H9 (cell line): ENCODE measurements at regions not wholly inside any gene's neighbourhood (a gene's known extent, or its start where the extent isn't known, plus 50 kb on each side); places are given as distances from the start of the nearest gene placed in this dataset.

ENCODE experiments used
- DNase-seq: peaks from one replicate; pipeline ENCODE4 v3.0.0-alpha.2; 2017
- H2AFZ ChIP-seq: one replicate; pipeline ENCODE4 v1.6.1; 2013; ENCODE audit warnings: mild to moderate bottlenecking, low read length, control low read depth, moderate library complexity
- H2AK5ac ChIP-seq: 2 replicates; pipeline ENCODE4 v1.6.1; 2013; ENCODE audit warnings: low read length, control low read depth, mixed read lengths; ENCODE audit not compliant: insufficient read length
- H2BK120ac ChIP-seq: one replicate; pipeline ENCODE4 v1.6.1; 2013; ENCODE audit warnings: low read depth, mild to moderate bottlenecking, low read length, control low read depth, inconsistent platforms; ENCODE audit not compliant: poor library complexity, severe bottlenecking
- H2BK12ac ChIP-seq: 2 replicates; pipeline ENCODE4 v1.6.1; 2013; ENCODE audit warnings: low read length, control low read depth, mixed read lengths, low read depth; ENCODE audit not compliant: insufficient read length
- H2BK15ac ChIP-seq: 2 replicates; pipeline ENCODE4 v1.6.1; 2013; ENCODE audit warnings: low read depth, low read length, control low read depth
- H2BK20ac ChIP-seq: one replicate; pipeline ENCODE4 v1.6.1; 2013; ENCODE audit warnings: low read depth, mild to moderate bottlenecking, low read length, control low read depth, inconsistent platforms; ENCODE audit not compliant: poor library complexity, severe bottlenecking
- H2BK5ac ChIP-seq: 2 replicates; pipeline ENCODE4 v1.6.1; 2013; ENCODE audit warnings: low read length, control low read depth, mixed read lengths; ENCODE audit not compliant: insufficient read length
- H3K14ac ChIP-seq: 2 replicates; pipeline ENCODE4 v1.6.1; 2013; ENCODE audit warnings: low read length, control low read depth; ENCODE audit not compliant: insufficient read depth
- H3K18ac ChIP-seq: 2 replicates; pipeline ENCODE4 v1.6.1; 2013; ENCODE audit warnings: low read depth, mild to moderate bottlenecking, mixed read lengths, low read length, control low read depth; ENCODE audit not compliant: insufficient read length
- H3K23ac ChIP-seq: 2 replicates; pipeline ENCODE4 v1.6.1; 2013; ENCODE audit warnings: low read length, control low read depth, mixed read lengths, low read depth; ENCODE audit not compliant: insufficient read length
- H3K23me2 ChIP-seq: 2 replicates; pipeline ENCODE4 v1.6.1; 2013; ENCODE audit warnings: low read depth, mild to moderate bottlenecking, mixed read lengths, low read length, control low read depth; ENCODE audit not compliant: insufficient read length, poor library complexity, severe bottlenecking
- H3K27ac ChIP-seq: 2 replicates; pipeline ENCODE4 v1.5.1; 2013; ENCODE audit warnings: low read length, control low read depth, mixed read lengths, low read depth; ENCODE audit not compliant: insufficient read length
- H3K27me3 ChIP-seq: 2 replicates; pipeline ENCODE4 v1.6.1; 2013; ENCODE audit warnings: low read length, control low read depth, inconsistent platforms; ENCODE audit not compliant: insufficient read depth
- H3K4ac ChIP-seq: 2 replicates; pipeline ENCODE4 v1.6.1; 2013; ENCODE audit warnings: low read depth, mild to moderate bottlenecking, control low read depth, inconsistent platforms, low read length, moderate library complexity
- H3K4me1 ChIP-seq: 2 replicates; pipeline ENCODE4 v1.6.1; 2013; ENCODE audit warnings: low read length, control low read depth, inconsistent platforms; ENCODE audit not compliant: insufficient read depth
- H3K4me2 ChIP-seq: 2 replicates; pipeline ENCODE4 v1.6.1; 2013; ENCODE audit warnings: low read length, control low read depth, mixed read lengths; ENCODE audit not compliant: insufficient read length, insufficient read depth
- H3K56ac ChIP-seq: 2 replicates; pipeline ENCODE4 v1.6.1; 2013; ENCODE audit warnings: low read depth, mild to moderate bottlenecking, mixed read lengths, low read length, control low read depth; ENCODE audit not compliant: insufficient read length
- H3K79me1 ChIP-seq: 2 replicates; pipeline ENCODE4 v1.6.1; 2013; ENCODE audit warnings: low read depth, mild to moderate bottlenecking, moderate library complexity, low read length, control low read depth, inconsistent platforms; ENCODE audit not compliant: insufficient read depth, poor library complexity, severe bottlenecking
- H3K79me2 ChIP-seq: 2 replicates; pipeline ENCODE4 v1.6.1; 2013; ENCODE audit warnings: low read length, control low read depth, inconsistent platforms; ENCODE audit not compliant: insufficient read depth
- H3K9ac ChIP-seq: 2 replicates; pipeline ENCODE4 v1.6.1; 2013; ENCODE audit warnings: low read length, control low read depth, mixed read lengths; ENCODE audit not compliant: insufficient read length; ENCODE audit errors: extremely low read depth
- H3K9me3 ChIP-seq: one replicate; pipeline ENCODE4 v1.6.1; 2013; ENCODE audit warnings: low read depth, low read length, inconsistent platforms; ENCODE audit not compliant: control insufficient read depth
- H3T11ph ChIP-seq: one replicate; pipeline ENCODE4 v1.6.1; 2013; ENCODE audit warnings: mild to moderate bottlenecking, low read length, control low read depth, inconsistent platforms
- H4K20me1 ChIP-seq: one replicate; pipeline ENCODE4 v1.6.1; 2013; ENCODE audit not compliant: control insufficient read depth, insufficient read length, insufficient read depth
- H4K5ac ChIP-seq: 2 replicates; pipeline ENCODE4 v1.6.1; 2013; ENCODE audit warnings: low read depth, mild to moderate bottlenecking, mixed read lengths, low read length, control low read depth; ENCODE audit not compliant: insufficient read length
- H4K8ac ChIP-seq: replicated peaks from 2 replicates; pipeline ENCODE4 v1.6.1; 2013; ENCODE audit warnings: low read length, control low read depth, mixed read lengths, low read depth; ENCODE audit not compliant: insufficient read length
- H4K91ac ChIP-seq: 2 replicates; pipeline ENCODE4 v1.6.1; 2013; ENCODE audit warnings: low read depth, mild to moderate bottlenecking, moderate library complexity, mixed read lengths, low read length, control low read depth; ENCODE audit not compliant: insufficient read length
- H3K27ac Mint-ChIP-seq, 3 experiments: 2 replicates in 2 of 3; 3 replicates in 1 of 3; pipeline ENCODE4 v1.8.0; 2020 to 2021; ENCODE audit warnings: mixed read lengths in 3 of 3, mild to moderate bottlenecking in 1 of 3, moderate library complexity in 1 of 3
- H3K27me3 Mint-ChIP-seq: 2 replicates; pipeline ENCODE4 v1.8.0; 2021; ENCODE audit warnings: low read depth, mild to moderate bottlenecking, moderate library complexity, mixed read lengths
- H3K36me3 Mint-ChIP-seq, 3 experiments: 2 replicates in 2 of 3; 3 replicates in 1 of 3; pipeline ENCODE4 v1.8.0; 2020 to 2021; ENCODE audit warnings: low read depth in 3 of 3, mixed read lengths in 3 of 3; ENCODE audit not compliant: insufficient read depth in 1 of 3
- H3K4me1 Mint-ChIP-seq, 2 experiments: 2 replicates each; pipeline ENCODE4 v1.8.0; 2020; ENCODE audit warnings: mixed read lengths in 2 of 2
- H3K4me3 Mint-ChIP-seq, 2 experiments: 2 replicates in 1 of 2; 3 replicates in 1 of 2; pipeline ENCODE4 v1.8.0; 2020 to 2021; ENCODE audit warnings: mild to moderate bottlenecking in 2 of 2, mixed read lengths in 2 of 2, moderate library complexity in 1 of 2
- H3K9me3 Mint-ChIP-seq, 2 experiments: 2 replicates in 1 of 2; 3 replicates in 1 of 2; pipeline ENCODE4 v1.8.0; 2020; ENCODE audit warnings: mild to moderate bottlenecking in 2 of 2, mixed read lengths in 2 of 2, moderate library complexity in 1 of 2
- CTCF ChIP-seq: fragments of 200-600 bp; sonication (generic); conservative IDR thresholded peaks from 3 replicates; pipeline ENCODE4 v1.8.0; 2021; ENCODE audit warnings: antibody characterized with exemption, mild to moderate bottlenecking
- WGBS: extraction: QIAGEN DNeasy Blood & Tissue Kit; methylation state at CpG from one replicate; pipeline ENCODE4 v1.1.7; 2013; ENCODE audit warnings: missing lambda C conversion rate, low lambda C conversion rate, mixed read lengths; ENCODE audit not compliant: insufficient read length; ENCODE audit errors: extremely low coverage; 5-methylcytosine and 5-hydroxymethylcytosine counted together

- H2BK20ac ChIP-seq = no peak overlapping the region
- no peak overlapping the region for H4K8ac ChIP-seq
- H3K23ac ChIP-seq = no peak overlapping the region
- H3K36me3 Mint-ChIP-seq = no peaks in the 10 kb centered on the region
- no peak overlapping the region for H3K14ac ChIP-seq
- H4K91ac ChIP-seq = no peak overlapping the region
- H3K4me1 ChIP-seq = no peaks in the 10 kb centered on the region
- H3K27me3 Mint-ChIP-seq = no peaks in the 10 kb centered on the region
- H2AFZ ChIP-seq = no peak overlapping the region
- no peak overlapping the region for H3K9ac ChIP-seq
- WGBS = no CpG with 5 or more reads among the region's 2 CpGs
- no peak overlapping the region for H3K56ac ChIP-seq
- no peaks in the 10 kb centered on the region for H3K4me1 Mint-ChIP-seq
- no peak overlapping the region for H3K4me2 ChIP-seq
- no peak for DNase-seq
- H3K79me1 ChIP-seq = no peaks in the 10 kb centered on the region
- no peaks in the 10 kb centered on the region for H3K27me3 ChIP-seq
- no peaks in the 10 kb centered on the region for H3K79me2 ChIP-seq
- H2BK12ac ChIP-seq = no peak overlapping the region
- no peak overlapping the region for H3K4ac ChIP-seq
- no peaks in the 10 kb centered on the region for H3K23me2 ChIP-seq
- no peak overlapping the region for H3T11ph ChIP-seq
- H4K20me1 ChIP-seq = no peaks in the 10 kb centered on the region
- no peaks in the 10 kb centered on the region for H3K9me3 ChIP-seq
- no peak overlapping the region for H2BK120ac ChIP-seq
- no peak overlapping the region for H3K4me3 Mint-ChIP-seq
- no peak overlapping the region for H2BK15ac ChIP-seq
- H3K9me3 Mint-ChIP-seq = no peaks in the 10 kb centered on the region; a peak in 1 of 5 replicates
- H2AK5ac ChIP-seq = no peak overlapping the region
- no peak for TF ChIP-seq CTCF
- H4K5ac ChIP-seq = no peak overlapping the region
- H3K27ac ChIP-seq = no peak overlapping the region
- H3K18ac ChIP-seq = no peak overlapping the region
- no peak overlapping the region for H2BK5ac ChIP-seq
- H3K27ac Mint-ChIP-seq = no peak overlapping the region
These were observed 77.8 kb upstream of the PRSS1 start for GRCh38 chr7:142671506-142671905.
